ENCODE measurements at regions not wholly inside any gene's neighbourhood (a gene's known extent, or its start where the extent isn't known, plus 50 kb on each side); places are given as distances from the start of the nearest gene placed in this dataset.

DNA sequence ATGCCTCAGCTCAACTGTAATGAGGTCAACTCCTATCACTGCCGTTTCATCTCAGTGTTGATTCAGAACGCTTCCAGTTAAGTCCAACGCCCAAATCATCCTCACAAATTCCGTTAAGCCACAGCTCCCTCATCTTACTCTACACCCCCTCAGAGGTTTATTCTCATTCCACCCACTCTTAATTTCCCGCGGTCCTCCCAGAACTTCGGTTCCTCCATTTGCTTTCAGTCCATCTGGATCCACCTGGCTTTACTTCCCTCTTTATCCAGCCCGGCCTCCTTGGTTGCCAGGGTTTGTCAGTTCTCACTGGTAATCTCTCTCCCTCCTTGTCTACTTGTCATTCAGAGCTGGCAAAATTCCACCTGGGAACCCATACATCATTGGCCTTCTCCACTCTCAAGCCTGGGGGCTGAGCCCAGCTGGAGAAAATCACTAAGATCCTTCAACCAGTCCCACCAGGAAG is 51.3 kb upstream of the RUNX1 start:
- no peak for DNase-seq (ENCODE audit: low spot score)

DNA sequence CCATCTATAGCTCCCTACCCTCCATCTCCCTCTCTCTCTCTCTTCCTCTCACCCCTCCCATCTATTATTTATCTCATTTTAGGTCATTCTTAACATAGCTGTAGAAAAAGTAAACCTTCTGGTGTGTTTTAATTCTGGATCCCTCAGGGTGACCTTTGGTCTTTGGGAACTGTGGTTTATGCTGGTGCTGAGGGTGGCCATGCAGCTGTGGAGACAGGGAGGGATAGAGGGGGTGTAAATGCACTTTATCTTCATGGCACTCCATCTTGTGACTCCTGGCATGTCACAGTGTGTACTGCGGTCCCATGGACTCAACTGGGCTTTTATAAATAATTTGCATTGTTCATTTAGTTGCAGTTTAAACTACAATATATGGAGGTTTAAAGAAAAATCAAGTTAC is 50.2 kb upstream of the RUNX1 start:
- DNase-seq (ENCODE audit: low spot score): no peak

Small RNA genes in the stretch of these regions (small RNA-seq; reads per million reads assigned to genes)
- gene EZH2P1 (0 to 0.04 reads per million in 2 experiments), gene MIR802 (0 reads per million in 2 experiments)

Data from SK-N-DZ (cell line).